GM21447 (cell line): ENCODE measurements at regions not wholly inside any gene's neighbourhood (a gene's known extent, or its start where the extent isn't known, plus 50 kb on each side); places are given as distances from the start of the nearest gene placed in this dataset.

Experiments used
- ATAC-seq: cut with Tn5 transposase; IDR thresholded peaks from one replicate; pipeline ENCODE4 v1.9.1; 2021; ENCODE audit not compliant: unreplicated experiment

- ATAC-seq: no peak
These were observed 163.9 kb downstream of the TSEN15 start for GRCh38 chr1:184215274-184215925.

DNA sequence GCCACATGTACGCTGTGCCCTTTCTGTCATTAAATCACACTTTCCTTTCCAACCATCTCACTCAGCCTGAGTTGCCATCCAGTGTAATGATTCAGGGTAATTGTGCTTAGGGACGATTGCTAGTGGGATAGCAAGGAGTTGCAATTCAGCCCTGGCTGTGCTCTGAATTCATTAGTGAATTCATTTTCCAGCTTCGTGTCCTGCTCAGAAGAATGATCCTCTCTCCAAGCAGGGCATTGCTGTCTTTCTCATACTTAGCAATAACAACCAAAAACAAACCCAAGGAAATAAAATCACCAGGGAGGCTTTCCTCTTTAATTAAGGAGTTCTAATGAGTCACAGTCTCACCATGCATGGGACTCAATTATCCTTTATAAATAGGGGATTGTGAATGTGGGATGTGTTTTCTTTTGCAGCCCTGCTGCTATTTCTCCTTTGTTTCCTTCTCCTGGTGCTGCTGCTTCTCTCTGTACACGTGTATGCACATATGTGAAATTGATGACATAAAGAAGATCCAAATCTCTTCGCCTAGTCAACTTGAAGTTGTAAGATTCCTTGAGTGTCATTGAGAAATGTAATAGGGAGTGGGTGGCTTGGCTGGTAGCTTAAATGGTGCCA lies 167.0 kb downstream of the TSEN15 start:
- no peak for ATAC-seq

GRCh38 chr1:184219414-184219813 lies 167.4 kb upstream of the C1orf21 start:
- no peak for ATAC-seq

GRCh38 chr1:184219883-184220282 lies 166.9 kb upstream of the C1orf21 start:
- ATAC-seq: no peak

DNA sequence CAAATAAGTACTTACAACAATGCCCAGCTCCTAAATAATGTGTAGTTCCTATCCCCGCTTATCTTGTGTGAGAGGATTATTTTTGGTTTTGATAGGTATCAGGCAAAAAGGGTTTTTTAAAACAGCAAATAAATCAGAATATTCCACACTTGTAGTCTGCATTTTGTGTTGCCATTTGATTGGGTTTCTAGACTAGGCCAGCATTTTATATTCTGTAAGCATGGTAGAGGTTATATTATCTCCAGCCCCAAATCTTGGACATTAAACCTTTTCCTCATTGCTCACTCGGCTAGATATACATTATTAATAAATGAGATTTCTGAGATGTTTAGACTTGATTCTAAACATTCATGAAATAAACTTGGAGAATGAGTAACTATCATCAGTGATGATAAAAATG lies 165.7 kb upstream of the C1orf21 start:
- ATAC-seq: no peak

DNA sequence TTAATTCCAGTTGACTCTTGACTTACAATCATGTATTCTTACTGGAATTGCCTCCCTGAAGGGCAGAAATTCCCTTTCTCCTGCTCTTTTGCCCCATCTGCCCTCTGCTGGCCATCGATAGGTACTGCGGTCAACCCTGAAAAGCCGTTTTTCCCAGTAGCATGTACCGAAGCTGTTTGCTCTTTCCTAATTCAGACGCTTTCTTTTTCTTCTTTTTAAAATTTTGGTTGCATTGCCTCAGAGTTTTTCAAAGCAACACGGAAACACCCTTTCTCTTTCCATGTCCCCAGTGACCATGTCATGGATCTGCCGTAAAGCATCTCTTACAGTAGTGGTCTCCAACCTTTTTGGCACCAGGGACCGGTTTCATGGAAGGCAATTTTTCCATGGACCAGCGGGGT lies 164.2 kb upstream of the C1orf21 start:
- ATAC-seq: no peak

GRCh38 chr1:184223216-184223615 lies 163.6 kb upstream of the C1orf21 start:
- ATAC-seq: no peak

- no peak for ATAC-seq
These were observed 161.3 kb upstream of the C1orf21 start for GRCh38 chr1:184225283-184226099.

GRCh38 chr1:184226100-184226487 lies 160.7 kb upstream of the C1orf21 start:
- no peak for ATAC-seq

- ATAC-seq: no peak
These were observed 158.3 kb upstream of the C1orf21 start for GRCh38 chr1:184228558-184228957.

DNA sequence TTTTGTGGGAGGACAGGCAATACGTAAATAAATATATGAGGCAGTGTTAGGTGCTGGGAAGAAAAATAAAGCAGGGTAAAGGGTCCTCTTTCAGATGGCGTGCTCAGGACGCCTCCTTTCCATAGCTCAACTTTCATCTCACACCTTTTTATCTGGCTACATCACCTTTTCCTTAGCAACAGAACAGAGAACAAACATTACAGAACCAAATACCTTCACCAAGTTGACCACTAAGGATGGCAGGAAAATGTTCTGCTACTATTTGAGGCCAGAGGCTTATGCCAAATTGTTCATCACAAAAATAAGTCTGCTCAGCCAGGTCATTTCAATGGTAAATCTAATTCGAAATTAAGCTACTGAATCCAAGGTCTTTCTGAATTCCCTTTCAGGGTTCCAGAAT lies 149.2 kb upstream of the C1orf21 start:
- no peak for ATAC-seq

DNA sequence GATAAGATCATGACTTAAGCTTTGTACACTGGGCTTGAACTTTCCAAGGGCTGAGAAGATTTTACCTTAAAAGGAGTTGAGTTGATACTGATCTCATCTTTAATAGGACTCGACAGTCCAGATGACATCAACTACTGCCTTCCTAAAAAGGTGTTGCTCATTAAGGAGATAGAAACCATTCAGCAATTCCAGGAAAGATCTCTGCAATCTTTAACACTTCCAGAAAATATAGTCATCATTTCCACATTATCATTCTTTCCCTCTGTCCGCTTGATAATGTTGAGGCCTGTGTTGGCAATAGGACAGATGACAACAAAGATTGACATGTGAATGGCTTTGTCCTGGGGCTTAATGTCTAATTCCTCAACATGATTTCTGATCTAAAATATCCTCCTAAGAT lies 145.4 kb upstream of the C1orf21 start:
- ATAC-seq: no peak

DNA sequence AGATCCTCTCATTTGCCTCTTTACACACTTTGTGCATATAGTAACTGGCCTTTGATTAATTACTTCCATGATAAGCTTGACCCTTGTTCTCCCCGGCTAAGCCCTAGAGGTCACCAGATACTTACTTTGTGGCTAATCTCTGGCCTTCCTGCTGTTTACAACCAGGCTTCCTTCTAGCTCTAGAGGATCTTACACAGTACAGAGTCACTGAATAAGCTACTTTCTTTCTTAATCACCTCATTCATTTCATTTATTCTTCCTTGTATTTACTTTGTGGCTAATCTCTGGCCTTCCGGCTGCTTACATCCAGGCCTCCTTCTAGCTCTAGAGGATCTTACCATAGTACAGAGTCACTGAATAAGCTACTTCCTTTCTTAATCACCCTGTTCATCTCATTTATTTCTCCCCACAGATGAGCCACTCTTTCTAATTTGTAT lies 144.3 kb upstream of the C1orf21 start:
- no peak for ATAC-seq

- ATAC-seq: no peak
These were observed 141.9 kb upstream of the C1orf21 start for GRCh38 chr1:184244962-184245361.

- ATAC-seq: no peak
These were observed 139.2 kb upstream of the C1orf21 start for GRCh38 chr1:184247671-184248070.

DNA sequence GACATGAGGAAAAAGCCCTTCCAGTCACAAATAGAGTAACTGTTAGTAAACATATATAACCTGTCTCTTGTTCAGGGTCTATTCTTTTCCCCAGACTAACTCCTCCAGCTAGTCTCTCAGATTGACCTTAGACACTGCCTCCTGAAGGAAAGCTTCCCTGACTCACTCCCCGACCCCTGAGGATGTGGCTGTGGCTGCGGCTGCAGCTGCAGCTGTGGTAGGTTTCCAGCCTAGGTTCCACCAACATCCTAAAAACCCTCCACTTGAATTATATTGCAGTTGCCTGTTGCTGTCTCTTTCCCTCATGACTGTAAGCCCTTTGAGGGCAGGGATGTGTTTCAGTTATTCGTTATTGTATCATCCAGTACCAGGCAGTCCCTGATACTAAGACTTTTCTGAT lies 132.9 kb upstream of the C1orf21 start:
- no peak for ATAC-seq

- ATAC-seq: no peak
These were observed 132.0 kb upstream of the C1orf21 start for GRCh38 chr1:184254849-184255248.

GRCh38 chr1:184255560-184255959 lies 131.3 kb upstream of the C1orf21 start:
- no peak for ATAC-seq

GRCh38 chr1:184257873-184258272 lies 129.0 kb upstream of the C1orf21 start:
- ATAC-seq: no peak

DNA sequence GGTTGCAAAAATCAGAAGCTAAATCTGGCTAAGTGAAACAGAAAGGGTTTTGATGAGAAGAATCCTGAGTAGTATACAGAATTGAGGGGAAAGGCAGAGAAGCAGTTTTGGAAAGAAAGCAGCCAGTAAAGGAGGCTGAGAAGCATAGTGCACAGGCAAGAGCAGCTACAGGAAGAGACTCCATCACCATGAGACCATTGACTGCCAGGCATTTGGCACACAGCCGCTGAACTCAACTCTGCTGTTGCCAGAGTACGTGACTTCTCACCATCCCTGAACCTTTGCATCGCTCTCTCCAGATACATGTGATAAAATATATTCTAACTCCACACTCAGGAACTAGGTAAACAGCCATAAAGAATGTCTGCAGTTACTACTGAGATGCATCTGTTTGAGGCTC lies 128.3 kb upstream of the C1orf21 start:
- ATAC-seq: no peak

DNA sequence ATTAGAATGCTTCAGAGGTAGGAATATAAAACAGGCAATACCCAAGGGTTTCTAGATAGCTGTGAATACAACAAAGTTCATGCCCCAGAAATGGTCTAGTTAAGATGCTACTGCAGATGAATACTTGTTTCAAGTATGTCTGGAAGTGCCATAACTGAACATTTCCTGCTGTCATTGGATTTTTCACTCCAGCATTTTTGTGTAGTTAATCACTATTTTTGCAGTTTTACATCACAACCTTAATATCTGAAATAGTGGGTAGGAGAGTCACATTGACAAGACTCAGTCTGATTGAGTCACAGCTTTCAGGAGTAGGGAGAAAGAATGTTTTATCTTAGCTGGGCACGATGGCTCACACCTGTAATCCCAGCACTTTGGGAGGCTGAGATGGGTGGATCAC lies 126.4 kb upstream of the C1orf21 start:
- ATAC-seq: no peak

- ATAC-seq: no peak
These were observed 124.7 kb upstream of the C1orf21 start for GRCh38 chr1:184262109-184262508.
